Stimulated activated CD4-positive, alpha-beta T cell treated with anti-CD3 and anti-CD28 coated beads, Interleukin-1b, Interleukin-23, amount 100 ng/mL, for 1 hour (primary cell): ENCODE measurements at regions not wholly inside any gene's neighbourhood (a gene's known extent, or its start where the extent isn't known, plus 50 kb on each side); places are given as distances from the start of the nearest gene placed in this dataset.

Source experiments
- DNase-seq, 2 donors: peaks; one replicate each; pipeline ENCODE4 v3.0.0-alpha.2; 2020; ENCODE audit warnings: low read depth in 2 of 2

GRCh38 chr21:43364261-43364510, 62.7 kb downstream of the SIK1 start:
- no peak for DNase-seq

GRCh38 chr21:43363506-43364260, 63.2 kb downstream of the SIK1 start:
- DNase-seq = no peak

GRCh38 chr21:43362915-43363314, 64.0 kb downstream of the SIK1 start:
- DNase-seq = no peak

- peak; percentile 36 to 51 for DNase-seq
Observed at GRCh38 chr21:43362321-43362791, 64.6 kb downstream of the SIK1 start.

GRCh38 chr21:43361493-43362296, 65.2 kb downstream of the SIK1 start:
- DNase-seq = no peak

- no peak for DNase-seq
Observed at GRCh38 chr21:43361127-43361492, 65.8 kb downstream of the SIK1 start.

- DNase-seq = no peak
Observed at GRCh38 chr21:43360441-43361126, 66.3 kb downstream of the SIK1 start.

- no peak for DNase-seq
Observed at GRCh38 chr21:43358940-43359822, 67.8 kb downstream of the SIK1 start.

- DNase-seq = no peak
Observed at GRCh38 chr21:43357715-43358430, 69.1 kb downstream of the SIK1 start.

- DNase-seq = no peak
Observed at GRCh38 chr21:43355925-43356289, 71.0 kb downstream of the SIK1 start.

- no peak for DNase-seq
Observed at GRCh38 chr21:43355266-43355924, 71.5 kb downstream of the SIK1 start.

- DNase-seq = no peak
Observed at GRCh38 chr21:43354666-43355065, 72.3 kb downstream of the SIK1 start.

GRCh38 chr21:43354026-43354420, 72.9 kb downstream of the SIK1 start:
- DNase-seq = no peak

- DNase-seq = no peak
Observed at GRCh38 chr21:43353282-43354025, 73.5 kb downstream of the SIK1 start.

- no peak for DNase-seq
Observed at GRCh38 chr21:43352568-43353281, 74.2 kb downstream of the SIK1 start.

GRCh38 chr21:43352154-43352537, 74.8 kb downstream of the SIK1 start:
- DNase-seq = no peak

- DNase-seq = no peak
Observed at GRCh38 chr21:43351501-43352153, 75.3 kb downstream of the SIK1 start.

GRCh38 chr21:43349644-43350043, 77.3 kb downstream of the SIK1 start:
- DNase-seq = no peak

- no peak for DNase-seq
Observed at GRCh38 chr21:43348801-43349261, 78.1 kb downstream of the SIK1 start.
